HepG2 (cell line): ENCODE measurements at regions not wholly inside any gene's neighbourhood (a gene's known extent, or its start where the extent isn't known, plus 50 kb on each side); places are given as distances from the start of the nearest gene placed in this dataset.

Experiments used
- ATAC-seq: fragments of 200-7000 bp; cut with Tn5 transposase; 3 replicates; pipeline ENCODE4 v1.9.1; 2020; ENCODE audit warnings: mild to moderate bottlenecking, moderate library complexity
- BruUV-seq: library from RNA; stranded (reverse); fragments of 400-500 nt; replicated peaks from 2 replicates; lab custom pipeline; 2021; lab: Mats Ljungman, UMichigan
- CTCF ChIA-PET: fragments of 300-600 bp; formaldehyde crosslinking; extraction: SDS; loops from one replicate; lab custom pipeline; 2021; ENCODE audit warnings: low total read pairs, inconsistent platforms, low intra/inter-chr PET ratio; lab: Yijun Ruan, JAX
- POLR2A ChIA-PET: fragments of 350-600 bp; sonication (Branson Sonifier 250); formaldehyde crosslinking; loops from one replicate; lab custom pipeline; 2020; ENCODE audit warnings: antibody characterized with exemption, inconsistent platforms; lab: Yijun Ruan, JAX
- DNase-seq: peaks from one replicate; pipeline ENCODE4 v3.0.0-alpha.2; 2015; ENCODE audit warnings: low spot score
- FAIRE-seq: peaks from 3 replicates; lab custom pipeline; 2011; peaks lifted over from hg19 to GRCh38; lab: Jason Lieb, UNC
- H2AFZ ChIP-seq: one replicate; pipeline ENCODE4 v1.6.1; 2011; ENCODE audit warnings: low read length, inconsistent platforms
- H3K27ac ChIP-seq: fragments of 300-600 bp; 3 replicates; pipeline ENCODE4 v1.8.0; 2011; ENCODE audit warnings: mixed run types, mild to moderate bottlenecking, mixed read lengths, low read length, inconsistent platforms; ENCODE audit not compliant: insufficient read depth; ENCODE audit errors: extremely low read length
- H3K27me3 ChIP-seq, 2 experiments: fragments of 200-600 bp in 1 of 2; 2 replicates in 1 of 2; 3 replicates in 1 of 2; pipeline versions ENCODE4 v1.6.0 to v1.8.0; 2011; ENCODE audit warnings: low read length in 2 of 2, mild to moderate bottlenecking in 2 of 2, moderate library complexity in 2 of 2, inconsistent platforms in 1 of 2; ENCODE audit not compliant: insufficient read depth in 2 of 2, control insufficient read depth in 1 of 2
- H3K36me3 ChIP-seq, 2 experiments: fragments of 200-600 bp in 1 of 2; replicated peaks in 1 of 2; 2 replicates in 1 of 2; 3 replicates in 1 of 2; pipeline versions ENCODE4 v1.5.1 to v1.8.0; 2011; ENCODE audit warnings: low read length in 2 of 2, inconsistent platforms in 1 of 2; ENCODE audit not compliant: insufficient read depth in 2 of 2, control insufficient read depth in 1 of 2
- H3K4me1 ChIP-seq: 2 replicates; pipeline ENCODE4 v1.5.1; 2012; ENCODE audit warnings: low read length, inconsistent platforms; ENCODE audit not compliant: insufficient read depth
- H3K4me2 ChIP-seq: 2 replicates; pipeline ENCODE4 v1.6.0; 2011; ENCODE audit warnings: low read depth, low read length, inconsistent platforms
- H3K4me3 ChIP-seq, 3 experiments: fragments of 200-600 bp in 1 of 3; sonication (generic), shearing (Covaris generic) in 1 of 3; replicated peaks in 1 of 3; 2 replicates each; pipeline ENCODE4 v1.5.1; 2011 to 2016; ENCODE audit warnings: low read length in 3 of 3, inconsistent platforms in 2 of 3, low read depth in 2 of 3, mild to moderate bottlenecking in 2 of 3, control low read depth in 1 of 3, mixed read lengths in 1 of 3; ENCODE audit not compliant: insufficient read depth in 1 of 3
- H3K79me2 ChIP-seq: one replicate; pipeline ENCODE4 v1.6.1; 2011; ENCODE audit warnings: low read length, inconsistent platforms; ENCODE audit not compliant: insufficient read depth
- H3K9ac ChIP-seq: 2 replicates; pipeline ENCODE4 v1.6.0; 2011; ENCODE audit warnings: mild to moderate bottlenecking, low read depth, low read length, inconsistent platforms; ENCODE audit not compliant: insufficient read depth
- H3K9me3 ChIP-seq: 2 replicates; pipeline ENCODE4 v1.5.1; 2012; ENCODE audit warnings: mild to moderate bottlenecking, low read length
- H4K20me1 ChIP-seq: 2 replicates; pipeline ENCODE4 v1.6.0; 2011; ENCODE audit warnings: inconsistent platforms, mild to moderate bottlenecking, low read length, moderate library complexity; ENCODE audit not compliant: insufficient read depth
- BORCS8-MEF2B ChIP-seq: sonication (generic); formaldehyde crosslinking; IDR thresholded peaks from 2 replicates; pipeline ENCODE4 v1.8.0; 2022; ENCODE audit warnings: mild to moderate bottlenecking, missing genetic modification reagents
- HBP1 ChIP-seq: IDR thresholded peaks from 2 replicates; pipeline ENCODE4 v1.6.1; 2016; ENCODE audit warnings: low read depth, control low read depth
- KMT2A ChIP-seq: sonication (generic); formaldehyde crosslinking; IDR thresholded peaks from 2 replicates; pipeline ENCODE4 v1.4.0; 2020; ENCODE audit warnings: missing genetic modification reagents
- NR2F1 ChIP-seq, 2 experiments: fragments of 450-650 bp in 1 of 2; formaldehyde crosslinking in 1 of 2; IDR thresholded peaks; 2 replicates each; pipeline versions ENCODE4 v1.5.0 to v1.6.1; 2016 to 2020; ENCODE audit warnings: mild to moderate bottlenecking in 1 of 2, missing compliant biosample characterization in 1 of 2, missing genetic modification reagents in 1 of 2, moderate library complexity in 1 of 2
- PAF1 ChIP-seq: IDR thresholded peaks from 2 replicates; pipeline ENCODE4 v1.6.1; 2016; ENCODE audit warnings: missing genetic modification reagents, missing compliant biosample characterization
- RARA ChIP-seq: IDR thresholded peaks from 2 replicates; pipeline ENCODE4 v1.6.1; 2016; ENCODE audit warnings: missing genetic modification reagents, missing compliant biosample characterization
- ZFP41 ChIP-seq: sonication (generic); formaldehyde crosslinking; IDR thresholded peaks from 2 replicates; pipeline ENCODE4 v1.4.0; 2020; ENCODE audit warnings: mild to moderate bottlenecking, missing genetic modification reagents, borderline replicate concordance
- ZNF253 ChIP-seq: sonication (generic); formaldehyde crosslinking; IDR thresholded peaks from 2 replicates; pipeline ENCODE4 v1.8.0; 2022; ENCODE audit warnings: mild to moderate bottlenecking, missing genetic modification reagents, borderline replicate concordance
- ZNF83 ChIP-seq: sonication (generic); formaldehyde crosslinking; IDR thresholded peaks from 2 replicates; pipeline ENCODE4 v1.4.0; 2020; ENCODE audit warnings: missing genetic modification reagents, mild to moderate bottlenecking, borderline replicate concordance
- ZSCAN22 ChIP-seq: sonication (generic); formaldehyde crosslinking; IDR thresholded peaks from 2 replicates; pipeline ENCODE4 v1.4.0; 2020; ENCODE audit warnings: mild to moderate bottlenecking, missing genetic modification reagents
- WGBS: methylation state at CpG from one replicate; pipeline ENCODE4 v1.1.6; 2017; ENCODE audit warnings: low lambda C conversion rate; 5-methylcytosine and 5-hydroxymethylcytosine counted together
- in situ Hi-C: cut with HindIII; loops from 2 replicates; pipeline ENCODE4 v1.10.0; 2017; ENCODE audit warnings: low pct_unique_long_range_greater_than_20kb; ENCODE audit not compliant: extremely low pct_ligation_motif_present
- intact Hi-C: fragments of 100-400 bp; cut with micrococcal nuclease; formaldehyde crosslinking; loops from one replicate; pipeline ENCODE4 v1.10.0; 2022; ENCODE audit not compliant: unreplicated experiment

- Histone ChIP-seq H3K36me3 (no peaks in the 10 kb centered on the region), H4K20me1 (no peaks in the 10 kb centered on the region), H3K27ac (no peak overlapping the region), H3K27me3 (peaks cover 0 to 12% of the 10 kb centered on the region in 2 experiments; a peak in 3 of 5 replicates)
- DNase-seq: no peak
- TF ChIP-seq PAF1 (CRISPR knock-in tag) (no peak), BORCS8-MEF2B (no peak), ZNF253 (CRISPR knock-in tag) (no peak), RARA (CRISPR knock-in tag) (no peak)
- TF ChIP-seq, all 625 proteins: peak for 0
- FAIRE-seq (no peak), ATAC-seq (no peak)
- intact Hi-C loops: no loop called here
- in situ Hi-C loops: no loop called here
- BruUV-seq: no TSS peak
- 15% methylated on average over 6 of the region's 6 CpGs for WGBS
- Histone ChIP-seq H3K79me2 (no peaks in the 10 kb centered on the region), H2AFZ (no peak overlapping the region), H3K9ac (no peak overlapping the region), H3K4me1 (no peaks in the 10 kb centered on the region), H3K4me2 (no peak overlapping the region), H3K4me3 (no peak overlapping the region), H3K9me3 (no peaks in the 10 kb centered on the region)
- POLR2A ChIA-PET: no interaction called here
- CTCF ChIA-PET: no interaction called here
Observed at GRCh38 chr1:38547321-38547720, 312.3 kb downstream of the RRAGC start.

- no peaks in the 10 kb centered on the region for H3K4me1 ChIP-seq
- no peaks in the 10 kb centered on the region for H3K79me2 ChIP-seq
- H4K20me1 ChIP-seq: no peaks in the 10 kb centered on the region
- no peak for DNase-seq
- H3K27me3 ChIP-seq: peaks cover 0 to 9% of the 10 kb centered on the region in 2 experiments; a peak in 3 of 5 replicates
- no peak overlapping the region for H3K27ac ChIP-seq
- in situ Hi-C loops: no loop called here
- CTCF ChIA-PET: no interaction called here
- WGBS: 2% methylated on average over 6 of the region's 6 CpGs
- TF ChIP-seq ZFP41 (no peak), KMT2A (CRISPR knock-in tag) (no peak), ZNF83 (no peak), ZSCAN22 (CRISPR knock-in tag) (no peak), NR2F1 (CRISPR knock-in tag; IDR thresholded peaks at IDR 0.05) (no peak), HBP1 (CRISPR knock-in tag) (no peak)
- no peak overlapping the region for H3K9ac ChIP-seq
- no peak overlapping the region for H3K4me2 ChIP-seq
- no peak overlapping the region for H3K4me3 ChIP-seq
- BruUV-seq: no TSS peak
- ATAC-seq: no peak
- POLR2A ChIA-PET: no interaction called here
- no peak overlapping the region for H2AFZ ChIP-seq
- H3K36me3 ChIP-seq: no peaks in the 10 kb centered on the region
- FAIRE-seq: no peak
- no peaks in the 10 kb centered on the region for H3K9me3 ChIP-seq
- intact Hi-C loops: no loop called here
Observed at GRCh38 chr1:38546636-38547035, 312.9 kb downstream of the RRAGC start.
